Upper lobe of left lung (tissue), 4 donors: ENCODE measurements at regions not wholly inside any gene's neighbourhood (a gene's known extent, or its start where the extent isn't known, plus 50 kb on each side); places are given as distances from the start of the nearest gene placed in this dataset.

Experiments
- CTCF ChIP-seq, 6 experiments: fragments of 450-650 bp in 4 of 6; fragments of 200-600 bp in 2 of 6; sonication (generic) in 2 of 6; IDR thresholded peaks; one replicate each; pipeline ENCODE4 v1.5.1; 2016 to 2019; ENCODE audit warnings: antibody characterized with exemption in 6 of 6
- EP300 ChIP-seq, 4 donors: sonication (generic); formaldehyde crosslinking; IDR thresholded peaks; one replicate each; pipeline ENCODE4 v1.5.1; 2017; ENCODE audit warnings: antibody characterized with exemption in 4 of 4, control low read depth in 2 of 4
- POLR2A ChIP-seq, 4 donors: fragments of 450-650 bp; IDR thresholded peaks; one replicate each; pipeline ENCODE4 v1.5.1; 2016 to 2017; ENCODE audit warnings: antibody characterized with exemption in 4 of 4, mild to moderate bottlenecking in 2 of 4

DNA sequence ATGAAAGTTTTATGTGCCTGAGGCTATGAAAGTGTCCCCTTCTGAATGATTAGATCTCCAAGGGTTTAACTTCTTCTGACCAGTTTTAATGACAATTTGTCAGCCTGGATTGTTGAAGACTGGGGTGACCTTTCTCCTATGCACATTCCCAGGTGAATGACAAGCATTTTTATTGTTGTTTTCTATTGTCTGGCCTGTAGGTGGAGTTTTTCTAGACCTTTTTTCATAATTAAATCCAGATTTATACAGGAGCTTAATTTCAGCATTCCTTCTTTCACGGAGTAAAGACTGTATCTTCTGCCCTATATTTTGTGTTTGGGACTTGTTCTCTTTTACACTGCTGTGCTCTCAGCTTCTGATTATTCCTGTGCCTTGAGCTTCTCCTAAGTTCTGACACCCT lies 125.0 kb upstream of the FAR2 start:
- TF ChIP-seq POLR2A (IDR thresholded peaks at IDR 0.05) (no peak), CTCF (IDR thresholded peaks at IDR 0.05) (no peak), EP300 (IDR thresholded peaks at IDR 0.05) (no peak)
